ENCODE measurements at regions not wholly inside any gene's neighbourhood (a gene's known extent, or its start where the extent isn't known, plus 50 kb on each side); places are given as distances from the start of the nearest gene placed in this dataset.

GRCh38 chr13:44232774-44233173 lies 140.8 kb upstream of the SERP2 start:
- no peak for TF ChIP-seq CTCF (conservative IDR thresholded peaks at IDR 0.05; ENCODE audit: low read length)
- no peak for TF ChIP-seq EZH2phosphoT487 (IDR thresholded peaks at IDR 0.05; ENCODE audit: borderline replicate concordance)
